Head of caudate nucleus (tissue), 42 donors: ENCODE measurements at regions not wholly inside any gene's neighbourhood (a gene's known extent, or its start where the extent isn't known, plus 50 kb on each side); places are given as distances from the start of the nearest gene placed in this dataset.
"Not testable (repeated sequence)": the region's sequence is repeated elsewhere in the genome, so short reads cannot be mapped to it uniquely, and the experiment has no call there.

Experiments
- DNase-seq, 42 donors: peaks; one replicate each; pipeline versions ENCODE4 v3.0.0 to v3.0.0-alpha.2; 2020 to 2021; ENCODE audit warnings: mixed read lengths in 7 of 42
- intact Hi-C: fragments of 100-400 bp; cut with DNase I; formaldehyde crosslinking; loops from one replicate; pipeline ENCODE4 v1.15.0; 2022

- intact Hi-C loops, result no loop called here
- DNase-seq, result no peak
These were observed 416.3 kb downstream of the BUD13 start for GRCh38 chr11:116356451-116356850.

DNA sequence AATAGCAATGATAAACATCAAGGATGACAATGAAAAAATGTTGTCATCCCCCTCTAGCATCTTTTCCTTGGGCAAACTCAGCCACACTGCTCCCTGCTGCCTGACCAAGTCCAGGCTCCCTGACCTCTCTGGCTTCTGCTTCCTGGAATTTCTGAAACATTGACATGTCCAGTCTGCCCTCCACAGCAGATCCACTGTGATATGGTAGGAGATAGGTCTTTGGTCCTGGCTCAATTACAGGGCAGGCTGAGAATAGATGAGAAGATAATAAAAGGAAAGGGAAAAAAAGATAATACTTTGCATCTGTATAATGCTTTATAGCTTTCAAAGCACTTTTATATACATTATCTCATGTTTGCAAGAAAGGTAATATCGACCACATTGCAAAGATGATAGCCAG is 417.7 kb downstream of the BUD13 start:
- intact Hi-C loops, result no loop called here
- no peak for DNase-seq

DNA sequence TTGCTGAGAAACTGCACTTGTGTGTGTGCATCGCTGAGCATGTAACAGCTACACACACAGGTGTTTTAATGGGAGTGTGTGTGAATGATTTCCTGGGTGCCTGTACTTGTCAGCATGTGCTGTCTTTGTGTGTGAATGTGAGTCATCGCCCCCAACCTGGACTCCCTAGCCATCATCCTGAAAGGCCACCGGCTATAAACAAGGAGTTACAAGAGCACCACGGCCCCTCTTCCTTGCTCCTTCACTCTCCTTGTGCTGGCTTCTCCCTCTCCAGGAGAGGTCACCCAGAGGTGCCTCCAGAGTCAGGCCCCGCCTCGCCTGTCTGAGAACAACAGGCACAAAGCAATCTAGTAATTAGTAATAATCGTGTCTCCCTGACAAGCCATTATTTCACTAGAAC is 419.2 kb downstream of the BUD13 start:
- DNase-seq, result no peak
- intact Hi-C loops, result no loop called here

- intact Hi-C loops, result no loop called here
- DNase-seq, result no peak
These were observed 419.9 kb downstream of the BUD13 start for GRCh38 chr11:116352881-116353280.

DNA sequence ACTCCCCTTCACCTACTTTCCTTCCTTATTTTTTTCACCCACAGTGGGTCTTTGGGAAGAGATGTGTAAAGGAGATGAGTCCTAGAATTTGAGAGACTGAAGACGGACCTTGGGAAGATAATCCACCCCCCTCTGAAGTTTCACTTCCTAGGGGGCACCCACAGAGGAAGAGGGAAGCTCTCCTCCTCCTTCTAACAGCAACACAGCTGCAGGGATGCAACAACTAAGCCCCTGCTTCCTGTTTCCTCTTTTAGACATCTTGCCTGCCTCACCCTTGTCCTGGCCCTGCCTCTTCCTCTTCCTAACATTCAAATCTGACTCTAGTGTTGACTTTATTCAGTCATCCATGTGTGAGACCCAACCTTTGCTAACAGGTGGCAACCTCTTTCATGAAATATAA is 424.6 kb downstream of the BUD13 start:
- DNase-seq, result peak in 15 of 42 donors; percentile 8 to 46 (median 21)
- intact Hi-C loops, result no loop called here

DNA sequence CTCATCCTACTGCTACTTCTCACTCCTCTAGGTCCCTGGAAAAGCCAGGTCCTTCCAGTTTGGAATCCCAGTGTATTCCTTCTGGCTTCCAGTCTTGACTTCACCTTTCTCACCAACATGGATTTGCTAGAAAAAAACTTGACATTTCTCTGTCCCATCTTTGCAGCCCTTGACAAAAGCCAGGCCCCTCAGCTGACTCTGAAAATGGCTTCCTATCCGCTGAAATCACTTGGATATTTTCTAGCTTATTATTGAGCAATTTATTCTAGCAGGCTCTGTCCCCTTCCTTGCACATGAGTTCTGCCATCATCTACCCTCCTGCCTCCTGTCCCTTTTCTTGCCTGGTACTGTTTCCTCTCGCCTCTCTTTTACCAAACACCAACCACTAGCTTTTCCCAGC is 427.2 kb downstream of the BUD13 start:
- DNase-seq, result no peak
- intact Hi-C loops, result no loop called here

DNA sequence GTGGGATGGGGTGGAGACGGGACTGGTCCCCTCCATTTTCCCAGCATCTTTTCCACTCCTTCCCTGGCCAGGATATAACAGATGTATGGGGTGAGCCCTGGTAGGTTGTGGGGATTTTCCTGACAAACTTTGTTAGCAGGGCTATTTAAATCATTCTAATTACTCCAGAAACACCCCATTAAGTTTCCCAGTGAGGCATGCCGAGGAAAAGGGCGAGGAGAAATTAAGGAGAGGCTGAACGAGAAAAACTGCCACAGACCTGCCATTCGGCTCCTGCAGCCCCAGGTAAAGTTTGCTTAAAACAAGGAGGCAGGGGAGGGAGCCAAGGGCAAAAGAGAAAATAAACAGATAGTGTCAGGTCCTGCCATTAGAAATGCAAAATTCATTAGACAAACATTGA is 428.2 kb downstream of the BUD13 start:
- no peak for DNase-seq
- intact Hi-C loops, result no loop called here

- DNase-seq, result no peak
- intact Hi-C loops, result no loop called here
These were observed 429.5 kb downstream of the BUD13 start for GRCh38 chr11:116343270-116343669.

DNA sequence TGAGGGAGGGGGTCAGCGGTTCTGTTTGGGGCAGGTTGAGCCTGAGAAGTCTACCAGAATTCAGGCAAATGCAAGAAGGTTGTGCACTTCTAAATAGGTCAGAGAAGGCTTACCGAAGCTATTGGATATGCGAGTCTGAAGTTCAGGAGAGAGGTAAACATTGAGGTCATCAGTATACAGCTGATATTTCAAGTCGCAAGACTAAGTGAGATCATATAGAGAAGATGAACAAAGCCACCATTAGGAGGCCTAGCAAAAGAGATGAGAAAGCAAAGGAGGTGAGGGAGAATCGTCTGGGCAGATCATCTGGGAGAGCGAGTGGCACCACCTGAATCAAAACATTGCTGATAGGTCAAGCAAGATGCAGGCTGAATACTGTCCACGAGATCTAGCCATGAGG is 430.6 kb downstream of the BUD13 start:
- intact Hi-C loops, result no loop called here
- no peak for DNase-seq

DNA sequence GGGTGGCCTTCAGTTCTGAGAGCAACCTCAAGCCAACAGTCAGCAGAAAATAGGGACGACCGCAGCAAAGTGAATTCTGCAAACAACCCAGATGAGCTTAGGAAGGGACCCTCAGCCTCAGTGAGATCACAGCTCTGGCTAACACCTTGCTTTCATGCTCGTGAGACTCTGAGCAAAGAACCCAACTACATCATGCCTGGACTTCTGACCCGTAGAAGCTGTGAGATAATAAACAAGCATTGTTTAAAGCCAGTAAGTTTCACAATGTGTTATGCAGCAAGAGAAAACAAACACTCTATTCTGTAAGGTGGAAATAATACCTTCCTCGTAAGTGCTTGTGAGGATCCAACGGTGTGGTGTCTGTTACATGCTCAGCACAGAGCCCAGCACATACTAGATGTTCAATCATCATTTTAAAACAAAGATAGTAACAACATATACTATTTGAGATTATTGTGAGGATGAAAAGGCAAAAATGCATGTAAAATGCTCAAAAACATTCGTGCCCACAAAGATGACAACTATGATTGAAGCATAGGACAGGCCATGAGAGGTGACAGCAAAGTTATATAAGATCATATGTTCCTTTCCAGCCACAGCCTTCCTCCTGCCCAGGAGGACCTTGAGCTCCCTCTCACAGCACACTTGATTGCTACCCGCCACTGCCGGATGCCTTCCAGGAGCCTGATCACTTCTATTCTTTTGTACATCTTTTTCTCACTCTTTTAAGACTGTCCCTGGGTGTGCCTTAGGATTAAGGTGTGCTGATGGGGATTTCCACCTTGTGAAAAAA is 433.3 kb downstream of the BUD13 start:
- intact Hi-C loops, result no loop called here
- DNase-seq, result peak in 1 of 42 donors; percentile 22

DNA sequence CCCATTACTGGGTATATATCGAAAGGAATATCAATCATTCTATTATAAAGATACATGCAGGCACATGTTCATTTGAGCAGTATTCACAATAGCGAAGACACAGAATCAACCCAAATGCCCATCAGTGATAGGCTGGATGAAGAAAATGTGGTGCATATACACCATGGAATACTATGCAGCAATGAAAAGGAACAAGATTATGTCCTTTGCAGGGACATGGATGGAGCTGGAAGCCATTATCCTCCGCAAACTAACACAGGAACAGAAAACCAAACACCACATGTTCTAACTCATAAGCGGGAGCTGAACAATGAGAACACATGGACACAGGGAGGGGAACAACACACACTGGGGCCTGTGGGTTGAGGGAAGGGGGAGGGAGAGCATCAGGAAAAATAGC is 434.3 kb downstream of the BUD13 start:
- intact Hi-C loops, DNase-seq: not testable (repeated sequence)

DNA sequence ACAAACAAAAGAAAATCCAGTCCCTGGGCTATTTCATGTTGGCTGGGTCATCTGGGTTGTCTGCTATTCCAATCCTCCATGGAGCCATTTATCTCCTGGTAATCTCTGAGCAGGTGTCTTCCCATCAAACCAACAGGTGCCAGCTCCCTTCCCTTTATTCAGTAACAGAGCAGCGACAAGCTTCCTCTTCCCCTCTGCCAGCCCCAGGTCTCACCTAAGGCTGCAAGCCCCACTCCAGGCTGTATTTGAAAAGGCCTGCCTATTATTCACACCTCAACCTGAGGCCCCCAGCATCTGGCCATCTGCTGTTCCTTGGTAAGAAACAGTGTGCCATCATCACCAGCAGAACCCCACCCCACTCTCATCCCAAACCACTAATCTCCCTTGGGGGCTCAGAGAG is 436.2 kb downstream of the BUD13 start:
- intact Hi-C loops, result no loop called here

DNA sequence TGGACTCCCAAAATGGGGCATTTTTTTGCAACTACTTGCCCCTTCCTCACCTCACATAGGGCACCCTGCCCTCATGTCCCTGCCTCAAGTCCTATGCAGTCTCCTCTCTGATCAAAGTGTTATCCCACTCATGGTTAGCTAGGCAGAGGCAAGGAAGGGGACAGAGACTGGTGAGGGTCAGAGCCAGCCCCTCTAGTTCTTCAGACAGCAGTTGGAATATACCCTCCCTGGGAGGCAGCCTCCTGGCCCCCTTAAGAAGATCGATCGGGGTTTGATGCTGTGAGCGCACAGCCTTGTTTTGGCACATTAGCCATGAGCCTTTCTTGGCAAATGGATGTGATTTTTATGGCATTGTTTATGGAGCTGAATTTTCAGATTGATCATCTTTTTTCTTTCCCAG is 436.9 kb downstream of the BUD13 start:
- DNase-seq, result no peak
- intact Hi-C loops, result no loop called here

More for the DNA sequence above, 436.2 kb downstream of the BUD13 start:
- DNase-seq, result peak in 1 of 42 donors; percentile 13

DNA sequence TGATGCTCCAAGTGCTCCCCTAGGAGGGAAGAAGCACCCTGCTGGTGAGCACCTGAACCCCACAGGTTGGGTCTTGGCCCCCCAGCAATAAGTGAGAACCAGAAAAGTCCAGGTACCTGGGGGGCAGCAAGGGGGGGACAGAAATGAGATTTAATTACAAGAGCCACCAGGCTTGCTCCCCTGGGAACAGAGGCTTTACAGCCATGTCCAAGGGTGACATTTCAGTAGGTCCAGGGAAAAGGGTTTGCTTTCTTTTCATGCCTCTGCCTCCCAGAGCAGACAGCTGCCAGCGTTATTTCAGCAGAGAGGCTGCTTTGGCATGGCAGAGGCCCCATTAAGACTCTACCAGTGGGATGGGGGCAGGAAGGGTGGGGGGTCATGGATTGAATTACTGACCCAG is 437.7 kb downstream of the BUD13 start:
- intact Hi-C loops, result no loop called here
- DNase-seq, result no peak

DNA sequence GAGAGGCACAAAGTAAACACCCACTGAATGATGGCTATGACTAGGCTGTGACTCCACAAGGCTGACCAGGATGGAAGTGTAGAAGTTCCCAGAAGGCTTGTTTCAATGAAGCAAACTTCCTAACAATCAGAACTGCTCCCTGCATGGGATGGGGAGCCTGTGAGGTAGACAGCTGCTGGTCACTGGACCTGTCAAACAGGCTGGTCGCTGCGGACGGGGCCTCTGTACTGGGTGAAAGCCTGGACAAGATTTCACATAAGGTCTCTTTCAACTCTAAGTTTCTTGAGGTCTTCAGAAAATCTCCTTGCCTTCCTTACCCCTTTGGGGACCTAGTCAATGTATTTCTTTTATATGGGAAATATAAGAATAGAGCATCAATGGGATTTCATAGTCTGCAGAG is 438.2 kb downstream of the BUD13 start:
- DNase-seq, result peak in 1 of 42 donors; percentile 17
- intact Hi-C loops, result no loop called here

DNA sequence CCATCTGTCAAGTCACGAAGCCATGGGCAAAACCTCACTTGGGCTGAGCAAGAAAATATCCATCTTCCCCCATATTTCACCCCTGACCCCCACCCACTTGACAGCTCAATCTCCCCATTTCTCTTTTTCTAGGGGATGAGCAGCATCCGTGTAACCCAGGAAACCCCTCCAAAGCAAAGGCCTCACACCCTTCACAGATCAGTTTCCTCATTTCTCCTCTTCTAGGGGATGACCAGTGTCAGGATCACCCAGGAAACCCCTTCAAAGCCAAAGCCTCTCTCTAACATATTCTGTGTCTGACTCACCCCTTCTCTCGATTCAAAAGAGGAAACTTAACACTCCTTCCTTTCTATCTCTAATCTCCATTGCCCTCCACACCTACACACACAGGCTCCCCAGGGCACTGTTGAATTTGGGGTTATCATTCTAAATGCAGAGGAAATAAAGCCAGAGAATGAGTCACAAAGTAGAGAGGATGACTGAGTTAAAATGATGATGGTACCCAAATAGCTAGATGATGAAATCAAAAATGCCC is 439.7 kb downstream of the BUD13 start:
- DNase-seq, result no peak
- intact Hi-C loops, result no loop called here

GRCh38 chr11:116332391-116332790 is 440.4 kb downstream of the BUD13 start:
- intact Hi-C loops, result no loop called here
- DNase-seq, result peak in 1 of 42 donors; percentile 37

DNA sequence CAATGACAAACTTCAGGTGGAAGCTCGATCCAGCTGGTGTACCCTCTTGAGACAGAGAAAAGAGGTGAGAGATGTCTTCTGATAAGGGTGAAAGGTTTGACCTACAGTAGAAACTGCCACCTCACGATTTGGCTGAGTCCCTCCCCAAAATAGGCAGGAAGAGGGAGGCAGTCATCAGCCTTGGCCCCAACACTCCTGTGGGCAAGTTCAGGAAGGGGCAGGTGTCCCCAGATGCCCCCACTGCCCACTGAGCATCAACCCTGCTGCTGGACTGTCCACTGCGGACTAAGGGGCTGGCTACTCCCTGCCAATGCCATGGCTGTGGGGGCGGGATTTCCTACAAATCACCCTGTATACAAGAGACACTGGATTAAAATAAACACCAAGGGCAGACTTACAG is 441.4 kb downstream of the BUD13 start:
- intact Hi-C loops, result no loop called here

DNA sequence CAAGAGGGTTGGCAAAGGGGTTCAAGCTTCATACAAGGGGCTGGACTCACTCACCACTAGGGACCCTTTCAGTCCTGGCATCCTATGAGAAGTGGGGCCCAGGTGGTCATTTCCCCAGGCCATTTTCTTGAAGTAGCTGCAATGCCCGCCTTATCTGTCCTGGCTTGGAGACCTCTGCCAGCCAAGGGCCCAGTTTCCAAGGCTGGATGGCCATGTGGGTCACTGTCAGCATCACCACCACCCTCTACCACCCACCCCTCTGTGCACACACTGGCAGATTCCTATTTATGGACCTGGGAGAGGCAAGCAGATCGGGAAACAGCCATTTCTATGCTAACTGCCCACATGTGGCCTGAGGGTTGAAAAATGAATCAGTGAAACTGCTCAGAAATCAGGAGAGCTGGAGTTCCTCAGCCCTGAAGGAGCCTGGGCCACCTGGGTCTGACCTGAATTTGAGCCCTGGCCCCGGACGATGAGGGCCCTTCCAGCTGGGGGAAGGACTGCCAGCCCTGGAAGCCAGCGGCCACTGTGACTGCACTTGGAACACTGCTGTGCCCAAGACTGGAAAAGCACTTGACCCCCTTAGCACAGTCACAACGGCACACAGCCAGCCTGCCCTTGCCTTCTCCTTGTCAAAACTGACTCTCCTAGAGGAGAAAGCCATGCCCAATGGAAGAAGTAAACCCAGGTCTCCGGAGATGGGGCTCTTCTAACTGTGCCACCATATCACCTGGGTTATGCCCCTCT is 442.2 kb downstream of the BUD13 start:
- intact Hi-C loops, result no loop called here
- peak in 10 of 42 donors; percentile 4 to 41 (median 19) for DNase-seq

More for the DNA sequence above, 441.4 kb downstream of the BUD13 start:
- DNase-seq, result peak in 1 of 42 donors; percentile 10

GRCh38 chr11:116329354-116330090 is 443.3 kb downstream of the BUD13 start:
- DNase-seq, result peak in 1 of 42 donors; percentile 30
- intact Hi-C loops, result no loop called here
